GM12892 (cell line): ENCODE measurements at regions not wholly inside any gene's neighbourhood (a gene's known extent, or its start where the extent isn't known, plus 50 kb on each side); places are given as distances from the start of the nearest gene placed in this dataset.

ENCODE experiments used
- POLR2A ChIP-seq: IDR thresholded peaks from 2 replicates; pipeline ENCODE4 v1.6.1; 2011; ENCODE audit warnings: low read depth, low read length, control low read depth
- POLR2AphosphoS5 ChIP-seq: IDR thresholded peaks from 2 replicates; pipeline ENCODE4 v1.6.1; 2011; ENCODE audit warnings: low read depth, low read length, control low read depth

DNA sequence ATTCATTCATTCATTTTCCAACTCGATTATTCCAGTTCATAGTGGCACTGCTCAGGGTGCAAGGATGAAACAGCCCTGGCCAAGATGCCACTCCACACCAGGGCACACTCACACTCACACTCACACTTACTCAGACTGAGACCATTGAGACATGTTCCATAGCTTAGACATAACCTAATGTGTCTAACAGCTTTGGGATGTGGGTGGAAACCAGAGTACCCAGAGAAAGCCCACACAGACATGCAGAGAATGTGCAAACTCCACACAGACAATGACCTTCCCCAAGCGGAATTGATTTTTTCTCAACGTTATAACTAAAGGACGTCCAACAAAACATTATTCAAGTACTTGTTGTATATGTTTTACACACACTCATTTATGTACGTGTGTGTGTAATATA, 1363.5 kb downstream of the EFNA5 start:
- no peak for TF ChIP-seq POLR2AphosphoS5
- TF ChIP-seq POLR2A = no peak
